Body of pancreas (tissue), 4 donors: ENCODE measurements at regions not wholly inside any gene's neighbourhood (a gene's known extent, or its start where the extent isn't known, plus 50 kb on each side); places are given as distances from the start of the nearest gene placed in this dataset.

Source experiments
- ATAC-seq: fragments of 150-250 bp; one replicate; pipeline ENCODE4 v1.9.1; 2016
- DNase-seq, 4 donors: peaks; one replicate each; pipeline ENCODE4 v3.0.0-alpha.2; 2019
- H3K27ac ChIP-seq, 4 donors: fragments of 200-600 bp; sonication (generic); 1 replicate in 3 of 4; 2 replicates in 1 of 4; pipeline versions ENCODE4 v1.5.1 to v1.6.1; 2016 to 2019; ENCODE audit warnings: mild to moderate bottlenecking in 1 of 4, mixed read lengths in 1 of 4, moderate library complexity in 1 of 4
- H3K27me3 ChIP-seq, 2 donors: fragments of 200-600 bp; sonication (generic); one replicate each; pipeline ENCODE4 v1.6.0; 2016; ENCODE audit warnings: mild to moderate bottlenecking in 1 of 2
- H3K36me3 ChIP-seq, 2 donors: fragments of 200-600 bp; sonication (generic); replicated peaks in 1 of 2; 2 replicates each; pipeline ENCODE4 v1.5.1; 2016; ENCODE audit warnings: low read depth in 2 of 2; ENCODE audit not compliant: insufficient read depth in 1 of 2
- H3K4me1 ChIP-seq: fragments of 200-600 bp; sonication (generic); one replicate; pipeline ENCODE4 v1.6.0; 2016
- H3K4me3 ChIP-seq, 2 donors: fragments of 200-600 bp; sonication (generic); 1 replicate in 1 of 2; 2 replicates in 1 of 2; pipeline ENCODE4 v1.5.1; 2016 to 2019
- H3K9me3 ChIP-seq, 3 donors: fragments of 200-600 bp; sonication (generic); 1 replicate in 2 of 3; 2 replicates in 1 of 3; pipeline ENCODE4 v1.5.1; 2016
- POLR2A ChIP-seq, 3 donors: fragments of 450-650 bp; IDR thresholded peaks; one replicate each; pipeline ENCODE4 v1.6.1; 2016; ENCODE audit warnings: antibody characterized with exemption in 3 of 3, mild to moderate bottlenecking in 2 of 3
- WGBS, 2 donors: methylation state at CpG; one replicate each; pipeline ENCODE4 v1.1.5; 2017; 5-methylcytosine and 5-hydroxymethylcytosine counted together
- intact Hi-C: fragments of 100-400 bp; cut with DNase I; formaldehyde crosslinking; loops from one replicate; pipeline ENCODE4 v1.15.1; 2023
- TF ChIP-seq, protein P1 (sequence below), 7 experiments: fragments of 450-650 bp in 4 of 7; fragments of 200-600 bp in 3 of 7; sonication (generic) in 3 of 7; IDR thresholded peaks; one replicate each; pipeline ENCODE4 v1.5.1; 2016 to 2019; ENCODE audit warnings: antibody characterized with exemption in 7 of 7

GRCh38 chr5:108638021-108638420 is 109.7 kb upstream of the FER start:
- ATAC-seq = no peak
- WGBS, 2 donors = 72 to 88% methylated on average over 2 of the region's 2 CpGs
- Histone ChIP-seq H3K27me3 (no peaks in the 10 kb centered on the region), H3K36me3 (no peaks in the 10 kb centered on the region), H3K4me3 (no peak overlapping the region), H3K9me3 (no peaks in the 10 kb centered on the region), H3K27ac (no peak overlapping the region), H3K4me1 (no peaks in the 10 kb centered on the region)
- no peak for TF ChIP-seq POLR2A (IDR thresholded peaks at IDR 0.05)
- TF ChIP-seq, protein P1, sequence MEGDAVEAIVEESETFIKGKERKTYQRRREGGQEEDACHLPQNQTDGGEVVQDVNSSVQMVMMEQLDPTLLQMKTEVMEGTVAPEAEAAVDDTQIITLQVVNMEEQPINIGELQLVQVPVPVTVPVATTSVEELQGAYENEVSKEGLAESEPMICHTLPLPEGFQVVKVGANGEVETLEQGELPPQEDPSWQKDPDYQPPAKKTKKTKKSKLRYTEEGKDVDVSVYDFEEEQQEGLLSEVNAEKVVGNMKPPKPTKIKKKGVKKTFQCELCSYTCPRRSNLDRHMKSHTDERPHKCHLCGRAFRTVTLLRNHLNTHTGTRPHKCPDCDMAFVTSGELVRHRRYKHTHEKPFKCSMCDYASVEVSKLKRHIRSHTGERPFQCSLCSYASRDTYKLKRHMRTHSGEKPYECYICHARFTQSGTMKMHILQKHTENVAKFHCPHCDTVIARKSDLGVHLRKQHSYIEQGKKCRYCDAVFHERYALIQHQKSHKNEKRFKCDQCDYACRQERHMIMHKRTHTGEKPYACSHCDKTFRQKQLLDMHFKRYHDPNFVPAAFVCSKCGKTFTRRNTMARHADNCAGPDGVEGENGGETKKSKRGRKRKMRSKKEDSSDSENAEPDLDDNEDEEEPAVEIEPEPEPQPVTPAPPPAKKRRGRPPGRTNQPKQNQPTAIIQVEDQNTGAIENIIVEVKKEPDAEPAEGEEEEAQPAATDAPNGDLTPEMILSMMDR (IDR thresholded peaks at IDR 0.05) = no peak
- intact Hi-C loops = no loop called here
- DNase-seq = no peak

DNA sequence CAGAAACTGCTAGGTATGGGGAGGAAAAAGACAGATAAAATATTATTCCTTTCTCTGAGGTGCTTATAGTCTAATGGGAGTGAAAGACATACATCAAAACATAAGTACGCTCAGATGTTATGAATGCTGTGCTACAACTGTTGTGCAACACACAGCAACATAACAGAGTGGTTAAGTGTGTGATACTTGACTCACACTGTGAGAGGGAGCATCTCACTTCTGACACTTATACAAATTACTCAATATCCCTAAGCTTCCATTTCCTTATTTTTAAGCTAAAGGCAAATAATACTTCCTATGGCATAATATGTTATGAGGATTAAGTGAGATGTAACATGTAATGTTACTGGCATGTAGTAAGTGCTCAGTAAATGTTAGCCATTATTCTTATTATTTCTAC is 110.6 kb upstream of the FER start:
- no peaks in the 10 kb centered on the region for H3K9me3 ChIP-seq
- intact Hi-C loops = no loop called here
- TF ChIP-seq, protein P1 (IDR thresholded peaks at IDR 0.05) = no peak
- TF ChIP-seq POLR2A (IDR thresholded peaks at IDR 0.05) = no peak
- H3K27me3 ChIP-seq = no peaks in the 10 kb centered on the region
- 76 to 78% methylated on average over 1 of the region's 1 CpG for WGBS, 2 donors
- H3K4me1 ChIP-seq = no peaks in the 10 kb centered on the region
- no peak overlapping the region for H3K27ac ChIP-seq
- H3K36me3 ChIP-seq = no peaks in the 10 kb centered on the region
- ATAC-seq (no peak), DNase-seq (no peak)
- H3K4me3 ChIP-seq = no peak overlapping the region

DNA sequence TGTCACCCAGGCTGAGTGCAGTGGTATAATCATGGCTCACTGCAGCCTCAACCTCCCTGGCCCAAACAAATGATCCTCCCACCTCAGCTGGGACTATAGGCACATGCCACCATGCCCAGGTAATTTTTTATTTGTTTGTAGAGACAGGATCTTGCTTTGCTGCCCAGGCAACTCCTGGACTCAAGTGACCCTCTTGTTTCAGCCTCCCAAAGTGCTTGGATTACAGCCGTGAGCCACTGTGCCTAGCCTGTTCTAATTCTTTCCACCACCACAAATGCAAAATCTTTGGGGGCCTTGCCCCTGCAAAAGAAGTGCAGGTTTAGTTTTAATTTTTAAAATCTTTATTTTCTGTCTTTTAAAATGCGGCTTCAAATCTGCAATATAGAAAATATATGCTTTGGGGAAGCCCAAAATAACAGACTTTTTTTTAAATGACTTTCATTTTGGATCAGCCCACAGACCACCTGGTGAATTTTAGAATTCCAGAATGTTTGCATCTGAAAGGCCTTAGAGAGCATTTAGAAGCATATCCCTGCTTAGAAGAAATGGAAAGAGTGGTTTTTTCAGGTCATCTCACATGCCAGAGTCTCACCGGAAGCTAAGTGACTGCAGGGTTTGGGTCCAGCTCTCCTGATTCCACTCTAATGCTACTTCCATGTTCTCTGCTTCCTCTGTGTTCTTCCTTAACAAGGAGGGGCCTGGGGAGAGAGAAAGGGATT is 111.4 kb upstream of the FER start:
- WGBS, 2 donors = 87 to 88% methylated on average over 3 of the region's 3 CpGs
- Histone ChIP-seq H3K4me3 (no peak overlapping the region), H3K9me3 (no peaks in the 10 kb centered on the region), H3K36me3 (no peaks in the 10 kb centered on the region), H3K4me1 (no peaks in the 10 kb centered on the region), H3K27me3 (no peaks in the 10 kb centered on the region), H3K27ac (no peak overlapping the region)
- intact Hi-C loops = no loop called here
- ATAC-seq (no peak), DNase-seq (no peak)
- TF ChIP-seq, protein P1 (IDR thresholded peaks at IDR 0.05) = no peak
- no peak for TF ChIP-seq POLR2A (IDR thresholded peaks at IDR 0.05)

DNA sequence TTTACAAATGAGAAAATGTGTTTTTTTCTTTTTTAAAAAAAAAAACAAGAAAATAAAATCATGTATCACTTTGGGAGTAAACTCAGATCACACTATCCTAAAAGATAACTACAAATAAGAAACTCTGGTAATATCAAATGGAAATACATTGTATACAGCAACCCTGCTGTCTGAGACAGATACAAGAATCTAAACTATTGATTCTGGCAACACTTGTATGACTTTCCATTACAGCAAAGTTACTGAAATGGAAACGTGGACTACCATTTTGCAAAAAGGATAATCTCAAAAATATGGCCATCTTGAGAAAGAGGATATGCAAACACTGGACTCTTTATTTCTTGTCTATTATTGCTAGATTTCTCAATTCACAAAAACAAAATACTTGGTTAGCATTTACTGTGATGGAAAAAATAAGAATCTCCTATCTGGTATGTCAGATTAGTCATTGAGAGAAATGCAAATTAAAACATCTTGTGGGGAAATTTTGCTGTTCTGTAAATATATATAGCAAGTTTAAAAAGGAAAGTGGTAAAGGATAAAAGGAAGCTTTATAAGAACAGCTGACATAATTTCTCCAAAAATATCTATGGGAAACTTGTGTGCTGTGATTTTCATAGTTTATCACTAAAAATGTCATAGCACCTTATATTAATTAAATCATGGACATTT is 112.9 kb upstream of the FER start:
- Histone ChIP-seq H3K36me3 (no peaks in the 10 kb centered on the region), H3K4me1 (no peaks in the 10 kb centered on the region), H3K27ac (no peak overlapping the region), H3K4me3 (no peak overlapping the region), H3K9me3 (no peaks in the 10 kb centered on the region), H3K27me3 (no peaks in the 10 kb centered on the region)
- no peak for TF ChIP-seq POLR2A (IDR thresholded peaks at IDR 0.05)
- TF ChIP-seq, protein P1 (IDR thresholded peaks at IDR 0.05) = no peak
- DNase-seq (no peak), ATAC-seq (no peak)
- WGBS, 2 donors = 39 to 48% methylated on average over 1 of the region's 1 CpG
- intact Hi-C loops = no loop called here
